Ovary (tissue), 3 donors: ENCODE measurements at regions not wholly inside any gene's neighbourhood (a gene's known extent, or its start where the extent isn't known, plus 50 kb on each side); places are given as distances from the start of the nearest gene placed in this dataset.

Source experiments
- EP300 ChIP-seq: sonication (generic); formaldehyde crosslinking; IDR thresholded peaks from one replicate; pipeline ENCODE4 v1.6.1; 2017; ENCODE audit warnings: antibody characterized with exemption
- POLR2A ChIP-seq: fragments of 450-650 bp; IDR thresholded peaks from one replicate; pipeline ENCODE4 v1.6.1; 2017; ENCODE audit warnings: antibody characterized with exemption, mild to moderate bottlenecking, moderate library complexity
- TF ChIP-seq, protein P1 (sequence below), 3 donors: fragments of 450-650 bp in 2 of 3; fragments of 200-600 bp in 1 of 3; IDR thresholded peaks; one replicate each; pipeline versions ENCODE4 v1.5.1 to v1.8.0; 2016 to 2022; ENCODE audit warnings: antibody characterized with exemption in 3 of 3, mild to moderate bottlenecking in 1 of 3
- donor health status: DM: no; HTN: no; CAD: no.

- TF ChIP-seq EP300, result no peak
- TF ChIP-seq, protein P1, sequence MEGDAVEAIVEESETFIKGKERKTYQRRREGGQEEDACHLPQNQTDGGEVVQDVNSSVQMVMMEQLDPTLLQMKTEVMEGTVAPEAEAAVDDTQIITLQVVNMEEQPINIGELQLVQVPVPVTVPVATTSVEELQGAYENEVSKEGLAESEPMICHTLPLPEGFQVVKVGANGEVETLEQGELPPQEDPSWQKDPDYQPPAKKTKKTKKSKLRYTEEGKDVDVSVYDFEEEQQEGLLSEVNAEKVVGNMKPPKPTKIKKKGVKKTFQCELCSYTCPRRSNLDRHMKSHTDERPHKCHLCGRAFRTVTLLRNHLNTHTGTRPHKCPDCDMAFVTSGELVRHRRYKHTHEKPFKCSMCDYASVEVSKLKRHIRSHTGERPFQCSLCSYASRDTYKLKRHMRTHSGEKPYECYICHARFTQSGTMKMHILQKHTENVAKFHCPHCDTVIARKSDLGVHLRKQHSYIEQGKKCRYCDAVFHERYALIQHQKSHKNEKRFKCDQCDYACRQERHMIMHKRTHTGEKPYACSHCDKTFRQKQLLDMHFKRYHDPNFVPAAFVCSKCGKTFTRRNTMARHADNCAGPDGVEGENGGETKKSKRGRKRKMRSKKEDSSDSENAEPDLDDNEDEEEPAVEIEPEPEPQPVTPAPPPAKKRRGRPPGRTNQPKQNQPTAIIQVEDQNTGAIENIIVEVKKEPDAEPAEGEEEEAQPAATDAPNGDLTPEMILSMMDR (IDR thresholded peaks at IDR 0.05), result no peak
- TF ChIP-seq POLR2A, result no peak
These were observed 109.0 kb downstream of the JCAD start for GRCh38 chr10:29950391-29950790.
